DMS 273 treated with DMSO at 0.1 percent for 48 hours (cell line): ENCODE measurements at regions not wholly inside any gene's neighbourhood (a gene's known extent, or its start where the extent isn't known, plus 50 kb on each side); places are given as distances from the start of the nearest gene placed in this dataset.

ENCODE experiments used
- DNase-seq: peaks from one replicate; lab custom pipeline; 2025; lab: John Stamatoyannopoulos, UW

GRCh38 chr20:8935878-8936277 lies 133.0 kb upstream of the PLCB4 start:
- DNase-seq = no peak

GRCh38 chr20:8938532-8938931 lies 130.4 kb upstream of the PLCB4 start:
- no peak for DNase-seq

GRCh38 chr20:8940326-8940725 lies 128.6 kb upstream of the PLCB4 start:
- no peak for DNase-seq

GRCh38 chr20:8943631-8944030 lies 125.3 kb upstream of the PLCB4 start:
- no peak for DNase-seq

GRCh38 chr20:8946036-8946940 lies 122.6 kb upstream of the PLCB4 start:
- DNase-seq = no peak

- no peak for DNase-seq
Observed at GRCh38 chr20:8948442-8949020, 120.4 kb upstream of the PLCB4 start.

GRCh38 chr20:8951164-8951563 lies 117.7 kb upstream of the PLCB4 start:
- DNase-seq = no peak

GRCh38 chr20:8952721-8953120 lies 116.2 kb upstream of the PLCB4 start:
- no peak for DNase-seq

GRCh38 chr20:8953300-8953699 lies 115.6 kb upstream of the PLCB4 start:
- DNase-seq = no peak

GRCh38 chr20:8960241-8960640 lies 108.6 kb upstream of the PLCB4 start:
- DNase-seq = no peak

GRCh38 chr20:8963330-8963729 lies 105.6 kb upstream of the PLCB4 start:
- no peak for DNase-seq

- no peak for DNase-seq
Observed at GRCh38 chr20:8964959-8965562, 103.8 kb upstream of the PLCB4 start.

GRCh38 chr20:8967641-8968245 lies 101.1 kb upstream of the PLCB4 start:
- no peak for DNase-seq

GRCh38 chr20:8969146-8969583 lies 99.7 kb upstream of the PLCB4 start:
- DNase-seq = no peak

GRCh38 chr20:8971669-8972316 lies 97.1 kb upstream of the PLCB4 start:
- DNase-seq = no peak

- DNase-seq = no peak
Observed at GRCh38 chr20:8972963-8973705, 95.8 kb upstream of the PLCB4 start.

GRCh38 chr20:8974009-8974708 lies 94.7 kb upstream of the PLCB4 start:
- DNase-seq = no peak

GRCh38 chr20:8981482-8981881 lies 87.4 kb upstream of the PLCB4 start:
- no peak for DNase-seq

GRCh38 chr20:8983478-8984345 lies 85.2 kb upstream of the PLCB4 start:
- DNase-seq = no peak

- no peak for DNase-seq
Observed at GRCh38 chr20:8986631-8987030, 82.3 kb upstream of the PLCB4 start.
